Colonic mucosa (tissue), 4 donors: ENCODE measurements at regions not wholly inside any gene's neighbourhood (a gene's known extent, or its start where the extent isn't known, plus 50 kb on each side); places are given as distances from the start of the nearest gene placed in this dataset.
A peak's percentile ranks its signal among the peaks of the same experiment; 100 is the strongest.

Experiments used
- DNase-seq: peaks from one replicate; pipeline ENCODE4 v3.0.0-alpha.2; 2020
- H3K27ac ChIP-seq: fragments of 200-600 bp; one replicate; pipeline ENCODE4 v1.8.0; 2021
- H3K27me3 ChIP-seq: fragments of 200-600 bp; one replicate; pipeline ENCODE4 v1.8.0; 2021
- H3K36me3 ChIP-seq: fragments of 200-600 bp; one replicate; pipeline ENCODE4 v1.8.0; 2021
- H3K4me1 ChIP-seq: fragments of 200-600 bp; one replicate; pipeline ENCODE4 v1.8.0; 2021; ENCODE audit warnings: mild to moderate bottlenecking
- H3K4me3 ChIP-seq: fragments of 200-600 bp; one replicate; pipeline ENCODE4 v1.8.0; 2021
- H3K9ac ChIP-seq, 2 donors: one replicate each; pipeline ENCODE4 v1.7.0; 2013; ENCODE audit warnings: control low read depth in 2 of 2, low read depth in 2 of 2, low read length in 2 of 2
- H3K9me3 ChIP-seq: fragments of 200-600 bp; one replicate; pipeline ENCODE4 v1.8.0; 2021
- CTCF ChIP-seq: fragments of 200-600 bp; IDR thresholded peaks from one replicate; pipeline ENCODE4 v1.8.0; 2022; ENCODE audit warnings: antibody characterized with exemption, mild to moderate bottlenecking
- intact Hi-C: fragments of 100-400 bp; cut with DNase I; formaldehyde crosslinking; loops from one replicate; pipeline ENCODE4 v1.14.1; 2022
- donor health status: healthy.
- donor health status: DM: no; HTN: no; CAD: no.
- donor health status: DM: no; HTN: no; CAD: no.

GRCh38 chr6:6058054-6058444, 51.3 kb upstream of the NRN1 start:
- intact Hi-C loops: loop anchor here (5.0 kb wide), 1 partner anchor 489 kb away; no protein-coding TSS in a partner anchor
- H3K4me3 ChIP-seq: no peak overlapping the region

DNA sequence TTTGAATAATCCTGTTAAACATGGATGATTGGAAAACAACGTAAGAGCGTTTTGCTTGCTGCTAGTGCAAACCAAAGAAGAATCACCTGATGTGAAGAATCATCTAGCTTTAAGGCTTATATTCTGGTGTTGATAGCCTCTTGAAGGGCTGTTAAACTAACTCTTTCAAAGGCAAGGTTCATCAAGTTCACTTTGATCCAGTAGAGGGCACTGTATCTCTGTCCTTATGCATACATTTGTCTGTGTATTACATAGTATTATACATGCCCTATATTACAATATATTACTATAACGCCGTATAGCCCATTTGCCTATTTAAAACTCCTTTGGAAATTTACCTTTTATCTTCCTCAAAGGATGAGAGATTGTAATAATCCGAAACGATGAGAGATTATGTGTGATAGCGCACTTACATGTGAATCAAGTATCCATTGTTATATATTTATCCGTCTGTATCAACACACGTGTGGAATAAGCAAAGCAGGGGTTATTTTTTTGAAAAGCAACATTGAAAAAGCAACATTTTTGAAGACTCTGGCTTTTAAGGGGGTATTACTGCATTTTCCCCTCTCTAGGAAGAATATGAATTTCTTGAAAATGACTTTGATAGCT, 50.8 kb upstream of the NRN1 start:
- Histone ChIP-seq H3K9ac (no peak overlapping the region), H3K36me3 (no peaks in the 10 kb centered on the region), H3K9me3 (no peaks in the 10 kb centered on the region), H3K27ac (no peak overlapping the region), H3K4me1 (no peaks in the 10 kb centered on the region), H3K27me3 (no peaks in the 10 kb centered on the region), H3K4me3 (no peak overlapping the region)
- intact Hi-C loops: loop anchor here (5.0 kb wide), 1 partner anchor 490 kb away; no protein-coding TSS in a partner anchor
- TF ChIP-seq CTCF: peak; percentile 46
- no peak for DNase-seq

More at GRCh38 chr6:6058054-6058444, 51.3 kb upstream of the NRN1 start:
- no peak for DNase-seq
- no peak overlapping the region for H3K9ac ChIP-seq
- no peaks in the 10 kb centered on the region for H3K27me3 ChIP-seq
- no peaks in the 10 kb centered on the region for H3K4me1 ChIP-seq
- H3K9me3 ChIP-seq: no peaks in the 10 kb centered on the region
- H3K27ac ChIP-seq: no peak overlapping the region
- no peak for TF ChIP-seq CTCF
- no peaks in the 10 kb centered on the region for H3K36me3 ChIP-seq
